ENCODE measurements at regions not wholly inside any gene's neighbourhood (a gene's known extent, or its start where the extent isn't known, plus 50 kb on each side); places are given as distances from the start of the nearest gene placed in this dataset.

- TF ChIP-seq SIN3A (IDR thresholded peaks at IDR 0.05; ENCODE audit: low read depth) (no peak), POLR2A (IDR thresholded peaks at IDR 0.05; ENCODE audit: borderline replicate concordance, extremely low read depth, insufficient read depth, insufficient read length) (no peak)
These were observed 177.8 kb downstream of the LNPK start for GRCh38 chr2:175824243-175824642.
